Gastrocnemius medialis (tissue), 4 donors: ENCODE measurements at regions not wholly inside any gene's neighbourhood (a gene's known extent, or its start where the extent isn't known, plus 50 kb on each side); places are given as distances from the start of the nearest gene placed in this dataset.

ENCODE experiments used
- CTCF ChIP-seq, 5 experiments: fragments of 450-650 bp in 3 of 5; fragments of 200-600 bp in 2 of 5; sonication (generic) in 2 of 5; IDR thresholded peaks in 4 of 5; conservative IDR thresholded peaks in 1 of 5; 1 replicate in 4 of 5; 2 replicates in 1 of 5; pipeline ENCODE4 v1.5.1; 2016 to 2019; ENCODE audit warnings: antibody characterized with exemption in 5 of 5, mild to moderate bottlenecking in 3 of 5, moderate library complexity in 3 of 5
- POLR2A ChIP-seq, 2 donors: fragments of 450-650 bp; IDR thresholded peaks; one replicate each; pipeline ENCODE4 v1.6.1; 2017; ENCODE audit warnings: antibody characterized with exemption in 2 of 2, mild to moderate bottlenecking in 2 of 2, moderate library complexity in 2 of 2

DNA sequence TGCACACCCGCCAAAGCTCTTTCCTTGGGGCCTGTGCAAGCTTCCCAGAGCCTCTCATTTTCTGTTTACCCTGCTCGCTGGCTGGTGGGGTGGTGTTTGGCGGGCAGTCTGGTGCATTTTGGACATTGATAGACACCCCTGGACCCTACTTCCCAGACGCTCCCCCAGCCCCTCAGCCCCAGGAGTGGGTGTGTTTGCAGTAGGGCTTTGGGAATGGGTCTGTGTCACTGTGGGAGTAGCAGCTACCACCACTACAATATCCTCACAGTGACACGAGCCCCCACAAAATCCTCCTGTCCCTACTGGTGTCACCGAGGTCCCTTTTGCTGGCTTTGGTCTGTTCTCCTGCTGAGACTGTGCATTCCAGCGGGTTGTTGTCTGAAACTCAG is 371.3 kb downstream of the TMEM121 start:
- TF ChIP-seq POLR2A (IDR thresholded peaks at IDR 0.05), result no peak
- no peak for TF ChIP-seq CTCF (IDR thresholded peaks at IDR 0.05 in 4 of 5, conservative IDR thresholded peaks at IDR 0.05 in 1 of 5)
